AG09319 (cell line): ENCODE measurements at regions not wholly inside any gene's neighbourhood (a gene's known extent, or its start where the extent isn't known, plus 50 kb on each side); places are given as distances from the start of the nearest gene placed in this dataset.
"Not testable (repeated sequence)": the region's sequence is repeated elsewhere in the genome, so short reads cannot be mapped to it uniquely, and the experiment has no call there.

Source experiments
- DNase-seq: peaks from one replicate; pipeline ENCODE4 v3.0.0-alpha.2; 2010; ENCODE audit warnings: low read depth; ENCODE audit errors: extremely low read depth
- TF ChIP-seq, protein P1 (sequence below): IDR thresholded peaks from 2 replicates; pipeline ENCODE4 v1.5.1; 2011; ENCODE audit warnings: low read depth, mild to moderate bottlenecking, inconsistent platforms, low read length, moderate library complexity

DNA sequence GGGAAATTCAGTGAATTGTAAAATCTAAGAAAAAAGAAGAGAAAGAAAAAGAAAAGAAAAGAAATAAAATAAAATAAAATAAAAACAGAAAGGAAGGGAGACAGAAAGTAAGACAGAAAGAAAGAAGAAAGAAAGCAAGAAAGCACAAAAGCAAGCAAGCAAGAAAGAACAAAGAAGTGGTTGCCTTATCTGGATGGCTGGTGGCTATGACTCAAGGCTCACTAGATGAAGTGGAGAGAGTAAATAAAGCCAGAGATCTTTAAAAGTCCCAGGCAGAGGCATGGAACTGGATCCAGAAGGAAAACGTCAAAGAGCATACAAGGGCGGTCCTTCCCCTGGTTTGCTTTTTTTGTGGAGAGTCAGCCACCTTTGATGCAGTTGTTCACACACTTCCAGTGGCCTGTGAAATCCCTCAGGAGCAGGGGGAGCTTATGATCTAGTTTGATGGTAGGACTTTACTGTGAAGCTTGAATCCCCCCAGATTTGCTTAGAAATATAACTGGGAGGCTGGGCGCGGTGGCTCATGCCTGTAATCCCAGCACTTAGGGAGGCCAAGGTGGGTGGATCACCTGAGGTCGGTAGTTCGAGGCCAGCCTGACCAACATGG, 176.7 kb upstream of the HMHB1 start:
- no peak for DNase-seq
- TF ChIP-seq, protein P1, sequence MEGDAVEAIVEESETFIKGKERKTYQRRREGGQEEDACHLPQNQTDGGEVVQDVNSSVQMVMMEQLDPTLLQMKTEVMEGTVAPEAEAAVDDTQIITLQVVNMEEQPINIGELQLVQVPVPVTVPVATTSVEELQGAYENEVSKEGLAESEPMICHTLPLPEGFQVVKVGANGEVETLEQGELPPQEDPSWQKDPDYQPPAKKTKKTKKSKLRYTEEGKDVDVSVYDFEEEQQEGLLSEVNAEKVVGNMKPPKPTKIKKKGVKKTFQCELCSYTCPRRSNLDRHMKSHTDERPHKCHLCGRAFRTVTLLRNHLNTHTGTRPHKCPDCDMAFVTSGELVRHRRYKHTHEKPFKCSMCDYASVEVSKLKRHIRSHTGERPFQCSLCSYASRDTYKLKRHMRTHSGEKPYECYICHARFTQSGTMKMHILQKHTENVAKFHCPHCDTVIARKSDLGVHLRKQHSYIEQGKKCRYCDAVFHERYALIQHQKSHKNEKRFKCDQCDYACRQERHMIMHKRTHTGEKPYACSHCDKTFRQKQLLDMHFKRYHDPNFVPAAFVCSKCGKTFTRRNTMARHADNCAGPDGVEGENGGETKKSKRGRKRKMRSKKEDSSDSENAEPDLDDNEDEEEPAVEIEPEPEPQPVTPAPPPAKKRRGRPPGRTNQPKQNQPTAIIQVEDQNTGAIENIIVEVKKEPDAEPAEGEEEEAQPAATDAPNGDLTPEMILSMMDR: no peak

DNA sequence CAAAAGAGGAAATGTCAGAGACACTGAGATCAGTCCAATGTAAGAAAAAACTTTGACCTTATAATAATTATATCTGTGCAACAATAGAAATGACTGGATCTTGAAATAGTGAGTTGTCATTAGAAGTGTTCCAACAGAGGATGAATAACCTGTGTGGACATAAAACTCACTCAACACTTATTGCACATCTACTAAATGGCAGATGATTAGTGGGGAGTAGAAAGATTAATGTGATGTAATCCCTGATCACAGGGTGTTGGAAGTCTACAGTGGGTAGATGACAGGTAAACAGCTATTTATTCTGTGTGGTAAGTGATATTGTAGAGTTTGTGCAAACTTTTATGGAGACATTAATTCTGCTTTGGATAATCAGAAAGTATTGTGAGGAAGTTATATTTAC, 177.3 kb upstream of the HMHB1 start:
- TF ChIP-seq, protein P1: no peak
- no peak for DNase-seq

DNA sequence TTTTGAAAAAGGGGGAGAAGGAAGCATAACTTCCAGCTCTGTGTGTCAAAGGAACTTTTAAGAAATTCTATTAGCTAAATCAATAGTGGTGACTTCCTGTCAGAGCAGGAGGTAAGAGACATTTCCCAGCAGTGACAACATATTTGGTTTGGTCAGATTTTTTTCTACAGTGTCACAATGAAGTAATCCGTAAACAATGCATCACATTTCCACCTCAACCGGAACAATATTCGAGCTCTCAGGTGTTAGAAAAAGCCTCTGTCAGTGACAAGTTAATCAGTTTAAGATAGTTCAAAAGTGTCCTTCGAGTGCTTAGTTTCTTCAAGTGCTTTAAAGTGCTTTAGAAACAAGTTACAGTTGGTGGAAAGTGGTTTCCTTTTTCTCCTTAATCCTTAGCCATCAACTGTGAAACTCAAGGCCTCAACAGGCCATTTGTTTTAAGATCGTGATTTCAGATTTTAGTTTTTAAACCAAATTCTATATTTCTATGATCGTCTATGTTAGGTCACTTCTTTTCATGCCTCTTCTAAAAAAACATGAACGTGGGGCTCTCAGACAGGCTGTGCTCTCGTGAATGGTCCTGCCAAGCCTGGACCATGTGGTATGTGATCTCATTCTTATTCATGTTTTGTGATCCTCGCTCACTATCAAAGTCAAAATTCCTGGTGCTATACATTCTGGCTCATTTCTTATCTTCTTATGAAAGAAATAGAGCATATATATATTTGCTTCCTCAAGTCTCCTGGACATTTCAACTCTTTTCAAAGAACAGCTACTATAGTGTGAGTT, 181.9 kb upstream of the HMHB1 start:
- no peak for DNase-seq
- TF ChIP-seq, protein P1: no peak

DNA sequence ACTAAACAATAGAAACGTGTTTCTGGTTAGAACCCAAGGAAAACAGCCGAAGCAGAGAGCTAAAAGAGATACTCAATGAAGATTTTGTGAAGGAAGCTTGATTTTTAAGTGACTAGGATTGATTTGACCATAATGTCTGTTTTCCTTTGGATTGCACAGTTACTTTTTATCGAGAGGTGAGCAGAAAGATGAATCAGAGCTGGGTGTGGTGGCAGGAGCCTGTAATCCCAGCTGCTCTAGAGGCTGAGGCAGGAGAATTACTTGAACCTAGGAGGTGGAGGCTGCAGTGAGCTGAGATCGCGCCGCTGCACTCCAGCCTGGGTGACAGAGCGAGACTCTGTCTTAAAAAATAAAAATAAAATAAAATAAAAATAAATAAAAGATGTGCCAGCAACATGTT, 186.9 kb upstream of the HMHB1 start:
- not testable (repeated sequence) for DNase-seq

DNA sequence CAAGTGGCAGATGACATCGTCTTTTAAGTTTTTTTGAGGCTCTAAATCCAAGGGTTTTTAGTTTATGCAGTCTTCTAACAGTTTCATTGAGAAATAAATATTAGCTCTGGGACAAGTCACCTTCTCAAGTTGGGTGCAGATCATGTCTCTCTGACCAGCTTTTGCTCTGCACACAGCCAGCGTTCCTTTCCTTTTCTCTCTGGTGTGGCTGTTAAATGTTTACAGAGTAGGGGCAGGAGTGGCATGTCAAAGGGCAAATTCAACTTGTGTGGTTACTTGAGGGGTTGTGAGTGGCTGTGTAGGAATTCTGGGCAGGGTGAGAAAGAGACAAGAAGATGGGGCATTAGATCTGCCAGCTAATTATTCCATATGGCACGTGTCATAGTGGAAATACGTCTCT, 187.5 kb upstream of the HMHB1 start:
- TF ChIP-seq, protein P1: no peak
- no peak for DNase-seq

DNA sequence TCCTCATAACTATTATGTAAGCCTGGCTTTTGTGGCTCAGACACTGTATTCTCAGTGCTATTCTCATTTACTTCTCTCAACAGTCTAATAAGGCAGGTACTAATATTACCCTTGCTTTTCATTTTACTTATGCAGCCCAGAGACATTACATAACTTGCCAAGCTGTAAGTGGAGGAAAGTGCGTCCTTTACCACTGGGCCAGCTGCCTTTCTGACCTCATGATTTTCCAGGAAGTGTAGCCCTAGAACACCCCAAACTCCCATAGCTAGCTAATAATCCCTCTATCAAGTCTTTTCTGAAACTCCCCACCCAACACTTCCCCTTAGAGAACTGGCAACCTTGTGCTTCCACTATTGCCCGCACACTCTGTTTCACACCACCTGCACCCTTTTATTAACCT, 192.9 kb upstream of the HMHB1 start:
- DNase-seq: no peak
- TF ChIP-seq, protein P1: no peak

DNA sequence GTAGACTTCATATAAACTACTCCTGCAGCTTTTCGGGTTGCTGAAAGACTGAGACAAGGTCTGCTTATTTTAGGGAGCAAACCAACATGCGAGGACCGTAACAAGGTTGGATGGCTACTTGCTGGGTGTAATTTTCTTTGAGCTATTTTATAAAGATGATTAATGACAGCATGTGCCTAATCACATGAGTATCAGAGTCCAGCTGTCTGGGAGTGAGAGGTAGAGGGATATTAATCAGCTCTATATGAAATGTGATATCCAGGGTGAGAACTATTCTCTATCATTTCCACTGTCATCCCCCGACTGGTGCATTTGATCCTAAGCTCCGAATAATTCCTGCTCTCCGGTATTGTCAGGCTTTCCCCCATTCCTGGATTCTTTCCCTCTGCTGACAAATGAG, 193.8 kb upstream of the HMHB1 start:
- TF ChIP-seq, protein P1: no peak
- no peak for DNase-seq
